ENCODE measurements at regions not wholly inside any gene's neighbourhood (a gene's known extent, or its start where the extent isn't known, plus 50 kb on each side); places are given as distances from the start of the nearest gene placed in this dataset.

DNA sequence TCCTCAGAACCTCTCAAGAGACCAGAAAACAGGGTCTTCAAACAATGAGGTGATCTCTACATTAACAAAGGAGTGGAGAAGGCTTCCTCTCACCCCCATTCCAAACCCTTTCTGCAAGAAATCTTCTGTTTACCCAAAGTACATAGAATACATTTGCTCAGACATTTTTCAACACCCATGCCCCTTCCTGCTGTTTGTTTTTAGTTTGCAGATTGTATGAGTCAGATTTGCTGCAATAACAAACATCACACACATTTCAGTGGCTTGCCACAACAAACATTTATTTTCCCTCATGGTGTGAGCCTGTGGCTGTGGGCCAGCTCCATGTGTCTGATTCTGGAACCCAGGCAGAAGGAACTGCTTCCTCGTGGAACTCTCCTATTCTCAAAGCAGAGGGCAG, 68.2 kb upstream of the BAIAP2L1 start:
- TF ChIP-seq, protein P1, sequence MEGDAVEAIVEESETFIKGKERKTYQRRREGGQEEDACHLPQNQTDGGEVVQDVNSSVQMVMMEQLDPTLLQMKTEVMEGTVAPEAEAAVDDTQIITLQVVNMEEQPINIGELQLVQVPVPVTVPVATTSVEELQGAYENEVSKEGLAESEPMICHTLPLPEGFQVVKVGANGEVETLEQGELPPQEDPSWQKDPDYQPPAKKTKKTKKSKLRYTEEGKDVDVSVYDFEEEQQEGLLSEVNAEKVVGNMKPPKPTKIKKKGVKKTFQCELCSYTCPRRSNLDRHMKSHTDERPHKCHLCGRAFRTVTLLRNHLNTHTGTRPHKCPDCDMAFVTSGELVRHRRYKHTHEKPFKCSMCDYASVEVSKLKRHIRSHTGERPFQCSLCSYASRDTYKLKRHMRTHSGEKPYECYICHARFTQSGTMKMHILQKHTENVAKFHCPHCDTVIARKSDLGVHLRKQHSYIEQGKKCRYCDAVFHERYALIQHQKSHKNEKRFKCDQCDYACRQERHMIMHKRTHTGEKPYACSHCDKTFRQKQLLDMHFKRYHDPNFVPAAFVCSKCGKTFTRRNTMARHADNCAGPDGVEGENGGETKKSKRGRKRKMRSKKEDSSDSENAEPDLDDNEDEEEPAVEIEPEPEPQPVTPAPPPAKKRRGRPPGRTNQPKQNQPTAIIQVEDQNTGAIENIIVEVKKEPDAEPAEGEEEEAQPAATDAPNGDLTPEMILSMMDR (conservative IDR thresholded peaks at IDR 0.05; ENCODE audit: low read length): no peak
- TF ChIP-seq EZH2phosphoT487 (IDR thresholded peaks at IDR 0.05; ENCODE audit: borderline replicate concordance): no peak

Measured in Loucy (cell line).